ENCODE measurements at regions not wholly inside any gene's neighbourhood (a gene's known extent, or its start where the extent isn't known, plus 50 kb on each side); places are given as distances from the start of the nearest gene placed in this dataset.
A peak's percentile ranks its signal among the peaks of the same experiment; 100 is the strongest.
"Not testable (repeated sequence)": the region's sequence is repeated elsewhere in the genome, so short reads cannot be mapped to it uniquely, and the experiment has no call there.

- DNase-seq, result no peak
Observed at GRCh38 chr9:82797534-82797933, 265.4 kb downstream of the RASEF start.

GRCh38 chr9:82799286-82799685 lies 263.7 kb downstream of the RASEF start:
- no peak for DNase-seq

GRCh38 chr9:82805027-82805426 lies 257.9 kb downstream of the RASEF start:
- DNase-seq, result no peak

- no peak for DNase-seq
Observed at GRCh38 chr9:82808478-82808877, 254.5 kb downstream of the RASEF start.

- DNase-seq, result no peak
Observed at GRCh38 chr9:82810915-82811314, 252.0 kb downstream of the RASEF start.

- DNase-seq, result no peak
Observed at GRCh38 chr9:82819260-82819659, 243.7 kb downstream of the RASEF start.

GRCh38 chr9:82820186-82820585 lies 242.8 kb downstream of the RASEF start:
- no peak for DNase-seq

- DNase-seq, result no peak
Observed at GRCh38 chr9:82829818-82830217, 233.1 kb downstream of the RASEF start.

- no peak for DNase-seq
Observed at GRCh38 chr9:82865524-82865923, 197.4 kb downstream of the RASEF start.

- DNase-seq, result no peak
Observed at GRCh38 chr9:82880336-82881050, 182.4 kb downstream of the RASEF start.

GRCh38 chr9:82882138-82882537 lies 180.8 kb downstream of the RASEF start:
- DNase-seq, result no peak

GRCh38 chr9:82882748-82883147 lies 180.2 kb downstream of the RASEF start:
- DNase-seq, result no peak

- DNase-seq, result no peak
Observed at GRCh38 chr9:82883436-82883835, 179.5 kb downstream of the RASEF start.

- not testable (repeated sequence) for DNase-seq
Observed at GRCh38 chr9:82883974-82884373, 179.0 kb downstream of the RASEF start.

- DNase-seq, result no peak
Observed at GRCh38 chr9:82890401-82890800, 172.5 kb downstream of the RASEF start.

GRCh38 chr9:82890865-82891264 lies 172.1 kb downstream of the RASEF start:
- DNase-seq, result no peak

- no peak for DNase-seq
Observed at GRCh38 chr9:82891321-82891720, 171.6 kb downstream of the RASEF start.

GRCh38 chr9:82893549-82893948 lies 169.4 kb downstream of the RASEF start:
- DNase-seq, result no peak

GRCh38 chr9:82894548-82894947 lies 168.4 kb downstream of the RASEF start:
- DNase-seq, result no peak

GRCh38 chr9:82894961-82895821 lies 167.8 kb downstream of the RASEF start:
- no peak for DNase-seq

GRCh38 chr9:82895822-82896110 lies 167.2 kb downstream of the RASEF start:
- no peak for DNase-seq

- DNase-seq, result no peak
Observed at GRCh38 chr9:82903503-82903902, 159.4 kb downstream of the RASEF start.

GRCh38 chr9:82911996-82912395 lies 150.9 kb downstream of the RASEF start:
- DNase-seq, result peak; percentile 19

- DNase-seq, result no peak
Observed at GRCh38 chr9:82912645-82913044, 150.3 kb downstream of the RASEF start.

Data from skin of body (tissue), 1 donor.